SK-N-MC (cell line): ENCODE measurements at regions not wholly inside any gene's neighbourhood (a gene's known extent, or its start where the extent isn't known, plus 50 kb on each side); places are given as distances from the start of the nearest gene placed in this dataset.

Experiments used
- EZH2 ChIP-seq: fragments of 200-600 bp; sonication (generic); IDR thresholded peaks from one replicate; pipeline ENCODE4 v1.6.1; 2017; ENCODE audit warnings: antibody characterized with exemption
- FOXP2 ChIP-seq: optimal IDR thresholded peaks from 2 replicates; pipeline ENCODE3; 2011; ENCODE audit warnings: mild to moderate bottlenecking, moderate library complexity; ENCODE audit not compliant: insufficient read depth; ENCODE audit errors: extremely low read length, control extremely low read depth
- POLR2AphosphoS5 ChIP-seq: IDR thresholded peaks from 2 replicates; pipeline ENCODE4 v1.6.1; 2012; ENCODE audit warnings: mild to moderate bottlenecking, low read depth, low read length, borderline replicate concordance

DNA sequence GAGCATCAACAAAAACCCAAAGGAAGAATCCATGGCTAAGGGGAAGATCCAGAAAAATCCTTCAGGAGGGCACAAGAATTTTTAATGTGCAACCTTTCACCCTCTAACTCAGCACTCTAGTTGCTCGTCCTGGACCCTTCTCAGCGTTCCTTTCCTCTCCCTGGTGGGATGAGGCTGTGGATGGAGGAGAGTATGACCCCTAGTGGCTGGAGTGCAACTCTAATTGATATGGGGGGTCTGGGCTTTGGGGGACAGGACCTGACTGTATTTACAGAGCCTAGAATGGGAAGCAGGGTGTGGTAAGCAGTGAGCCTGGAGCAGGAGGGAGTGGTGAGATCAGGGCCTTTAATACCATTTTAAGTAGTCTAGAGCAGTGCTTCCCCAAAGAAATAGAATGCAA, 83.9 kb upstream of the CEP85L start:
- TF ChIP-seq EZH2: no peak
- TF ChIP-seq POLR2AphosphoS5: no peak
- TF ChIP-seq FOXP2: no peak
